ENCODE measurements at regions not wholly inside any gene's neighbourhood (a gene's known extent, or its start where the extent isn't known, plus 50 kb on each side); places are given as distances from the start of the nearest gene placed in this dataset.

DNA sequence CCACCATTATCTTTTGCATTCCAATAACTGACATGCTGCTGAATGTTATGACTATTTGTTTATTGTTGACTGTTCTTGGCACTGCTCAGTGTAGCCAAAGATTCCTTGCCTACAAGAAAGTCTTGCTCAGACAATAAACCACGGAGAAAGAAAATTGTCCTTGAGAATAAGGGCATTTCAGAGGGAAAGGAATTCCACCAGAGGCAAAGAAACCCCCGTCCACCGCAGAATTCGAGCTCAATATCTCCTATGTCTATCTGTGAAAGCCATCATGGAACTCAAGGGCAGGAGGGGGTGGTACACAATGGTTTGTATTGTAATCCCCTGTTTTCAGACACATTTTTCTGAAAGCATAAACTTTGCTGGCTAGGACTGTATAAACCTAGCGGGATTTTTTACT, 70.3 kb upstream of the ADAMTS16 start:
- H3K27ac ChIP-seq, result no peak overlapping the region
- no peak for TF ChIP-seq ZFX (IDR thresholded peaks at IDR 0.05; ENCODE audit: borderline replicate concordance)
- no peak for TF ChIP-seq CTCF (IDR thresholded peaks at IDR 0.05)

GRCh38 chr5:5071554-5071953, 68.6 kb upstream of the ADAMTS16 start:
- H3K27ac ChIP-seq, result no peak overlapping the region
- TF ChIP-seq ZFX (IDR thresholded peaks at IDR 0.05; ENCODE audit: borderline replicate concordance) (no peak), CTCF (IDR thresholded peaks at IDR 0.05) (no peak)

DNA sequence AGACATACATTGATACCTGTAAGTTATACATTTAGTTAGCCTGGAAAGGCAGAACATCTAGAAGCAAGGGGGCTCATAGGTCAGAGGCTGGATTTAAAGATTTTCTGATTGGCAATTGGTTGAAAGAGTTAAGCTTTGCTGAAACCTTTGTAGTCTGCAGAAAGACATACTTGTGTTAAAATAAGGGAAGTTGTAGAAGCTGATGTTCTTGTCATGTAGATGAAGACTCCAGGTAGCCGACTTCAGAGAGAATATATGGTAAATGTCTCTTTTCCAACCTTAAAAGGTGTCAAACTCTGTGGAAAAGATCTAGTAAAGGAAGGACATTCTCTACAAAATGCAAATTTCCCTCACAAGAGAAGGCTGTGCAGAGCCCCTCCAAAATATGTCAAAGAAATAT, 62.9 kb upstream of the ADAMTS16 start:
- no peak overlapping the region for H3K27ac ChIP-seq

GRCh38 chr5:5078009-5078897, 61.9 kb upstream of the ADAMTS16 start:
- no peak overlapping the region for H3K27ac ChIP-seq
- no peak for TF ChIP-seq ZFX (IDR thresholded peaks at IDR 0.05; ENCODE audit: borderline replicate concordance)
- TF ChIP-seq CTCF (IDR thresholded peaks at IDR 0.05), result no peak

More for the DNA sequence above, 62.9 kb upstream of the ADAMTS16 start:
- TF ChIP-seq ZFX (IDR thresholded peaks at IDR 0.05; ENCODE audit: borderline replicate concordance) (no peak), CTCF (IDR thresholded peaks at IDR 0.05) (no peak)

DNA sequence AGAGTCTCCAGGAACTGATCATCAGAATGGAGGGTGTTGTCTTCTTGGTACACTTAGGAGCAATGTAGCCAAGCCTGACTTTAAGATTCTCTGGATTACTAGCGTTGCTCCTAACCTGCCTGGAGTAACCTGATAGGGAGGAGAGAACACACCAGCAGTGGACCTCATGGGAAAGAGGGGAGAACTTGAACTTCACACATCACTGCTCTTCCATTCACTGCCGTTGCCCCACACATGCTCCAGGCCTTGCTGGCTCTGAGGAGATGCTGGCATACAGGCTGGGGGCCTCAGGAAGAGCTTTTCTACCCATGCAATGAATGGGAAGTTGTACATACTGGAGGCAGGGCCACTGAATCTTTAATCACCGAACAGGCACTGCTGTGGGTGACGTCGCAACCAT, 60.3 kb upstream of the ADAMTS16 start:
- no peak overlapping the region for H3K27ac ChIP-seq
- TF ChIP-seq ZFX (IDR thresholded peaks at IDR 0.05; ENCODE audit: borderline replicate concordance) (no peak), CTCF (IDR thresholded peaks at IDR 0.05) (no peak)

GRCh38 chr5:5080790-5081189, 59.3 kb upstream of the ADAMTS16 start:
- no peak overlapping the region for H3K27ac ChIP-seq
- TF ChIP-seq ZFX (IDR thresholded peaks at IDR 0.05; ENCODE audit: borderline replicate concordance) (no peak), CTCF (IDR thresholded peaks at IDR 0.05) (no peak)

- no peak overlapping the region for H3K27ac ChIP-seq
- TF ChIP-seq CTCF (IDR thresholded peaks at IDR 0.05) (no peak), ZFX (IDR thresholded peaks at IDR 0.05; ENCODE audit: borderline replicate concordance) (no peak)
Observed at GRCh38 chr5:5085381-5085780, 54.7 kb upstream of the ADAMTS16 start.

Data from 22Rv1 (cell line).